Endothelial cell of umbilical vein (primary cell): ENCODE measurements at regions not wholly inside any gene's neighbourhood (a gene's known extent, or its start where the extent isn't known, plus 50 kb on each side); places are given as distances from the start of the nearest gene placed in this dataset.

ENCODE experiments used
- BruUV-seq: library from RNA; stranded (reverse); fragments of 400-500 nt; replicated peaks from 2 replicates; lab custom pipeline; 2021; lab: Mats Ljungman, UMichigan
- CTCF ChIA-PET: fragments of 300-600, 350-600 bp; sonication (Branson Sonifier 250); formaldehyde crosslinking; loops from one replicate; lab custom pipeline; 2021; ENCODE audit warnings: antibody characterized with exemption, inconsistent platforms; lab: Charles Lee
- POLR2A ChIA-PET: fragments of 300-600, 350-600 bp; sonication (Branson Sonifier 250); formaldehyde crosslinking; loops from one replicate; lab custom pipeline; 2021; ENCODE audit warnings: antibody characterized with exemption, inconsistent platforms; lab: Charles Lee
- DNase-seq: peaks from one replicate; pipeline ENCODE4 v3.0.0-alpha.2; 2011; ENCODE audit warnings: low read depth, low spot score
- FAIRE-seq: peaks from 2 replicates; lab custom pipeline; 2011; peaks lifted over from hg19 to GRCh38; lab: Jason Lieb, UNC
- H2AFZ ChIP-seq: 2 replicates; pipeline ENCODE4 v1.6.0; 2012; ENCODE audit warnings: low read depth, low read length, control low read depth, inconsistent platforms
- H3K27ac ChIP-seq: 2 replicates; pipeline ENCODE4 v1.5.1; 2011; ENCODE audit warnings: low read depth, mild to moderate bottlenecking, control low read depth, low read length, moderate library complexity; ENCODE audit not compliant: insufficient read depth
- H3K27me3 ChIP-seq, 2 experiments: 2 replicates each; pipeline versions ENCODE4 v1.6.0 to v1.6.1; 2011; ENCODE audit warnings: low read length in 2 of 2, mixed read lengths in 1 of 2; ENCODE audit not compliant: control insufficient read depth in 2 of 2, insufficient read depth in 2 of 2
- H3K36me3 ChIP-seq, 2 experiments: 2 replicates in 1 of 2; 3 replicates in 1 of 2; pipeline ENCODE4 v1.5.1; 2011; ENCODE audit warnings: low read length in 2 of 2, mild to moderate bottlenecking in 1 of 2, moderate library complexity in 1 of 2; ENCODE audit not compliant: control insufficient read depth in 2 of 2, insufficient read depth in 2 of 2; ENCODE audit errors: extremely low read depth in 1 of 2
- H3K4me1 ChIP-seq: 3 replicates; pipeline ENCODE4 v1.5.1; 2011; ENCODE audit warnings: mild to moderate bottlenecking, low read length; ENCODE audit not compliant: control insufficient read depth, insufficient read depth; ENCODE audit errors: extremely low read depth
- H3K4me2 ChIP-seq: 2 replicates; pipeline ENCODE4 v1.6.1; 2011; ENCODE audit warnings: low read length, control low read depth, mixed read lengths; ENCODE audit not compliant: insufficient read depth
- H3K4me3 ChIP-seq, 3 experiments: fragments of 200-600 bp in 1 of 3; sonication (generic), shearing (Covaris generic) in 1 of 3; replicated peaks in 1 of 3; 2 replicates each; pipeline ENCODE4 v1.5.1; 2011 to 2016; ENCODE audit warnings: control low read depth in 3 of 3, low read length in 3 of 3, mild to moderate bottlenecking in 2 of 3, inconsistent platforms in 1 of 3, low read depth in 1 of 3, moderate library complexity in 1 of 3; ENCODE audit not compliant: insufficient read depth in 1 of 3
- H3K79me2 ChIP-seq: 2 replicates; pipeline ENCODE4 v1.6.0; 2012; ENCODE audit warnings: low read length, inconsistent platforms; ENCODE audit not compliant: control insufficient read depth, insufficient read depth
- H3K9ac ChIP-seq: replicated peaks from 2 replicates; pipeline ENCODE3; 2011; ENCODE audit warnings: low read length, control low read depth; ENCODE audit not compliant: insufficient read depth; ENCODE audit errors: extremely low read depth
- H3K9me1 ChIP-seq: replicated peaks from 3 replicates; pipeline ENCODE4 v1.6.0; 2011; ENCODE audit warnings: mild to moderate bottlenecking, low read length; ENCODE audit not compliant: control insufficient read depth, insufficient read depth; ENCODE audit errors: extremely low read depth
- H3K9me3 ChIP-seq: replicated peaks from 2 replicates; pipeline ENCODE4 v1.5.1; 2012; ENCODE audit warnings: low read length, inconsistent platforms; ENCODE audit not compliant: control insufficient read depth, insufficient read depth
- H4K20me1 ChIP-seq: replicated peaks from 2 replicates; pipeline ENCODE3; 2011; ENCODE audit warnings: mild to moderate bottlenecking, low read length; ENCODE audit not compliant: control insufficient read depth, insufficient read depth; ENCODE audit errors: extremely low read depth
- EZH2 ChIP-seq: IDR thresholded peaks from 2 replicates; pipeline ENCODE4 v1.6.1; 2012; ENCODE audit warnings: borderline replicate concordance, low read depth, mild to moderate bottlenecking, moderate library complexity, low read length, inconsistent platforms; ENCODE audit not compliant: severe bottlenecking
- FOS ChIP-seq: IDR thresholded peaks from 2 replicates; pipeline ENCODE4 v1.6.1; 2011; ENCODE audit warnings: mild to moderate bottlenecking, low read length, moderate library complexity, borderline replicate concordance; ENCODE audit not compliant: insufficient read depth
- GATA2 ChIP-seq: IDR thresholded peaks from 2 replicates; pipeline ENCODE4 v1.7.0; 2011; ENCODE audit warnings: low read depth, mild to moderate bottlenecking, moderate library complexity, mixed read lengths, low read length; ENCODE audit not compliant: insufficient read length, insufficient read depth
- JUN ChIP-seq: IDR thresholded peaks from 2 replicates; pipeline ENCODE4 v1.6.1; 2011; ENCODE audit warnings: borderline replicate concordance, low read depth; ENCODE audit not compliant: insufficient read length, insufficient read depth
- MYC ChIP-seq: IDR thresholded peaks from one replicate; pipeline ENCODE4 v1.6.1; 2011; ENCODE audit warnings: mild to moderate bottlenecking, low read depth, low read length
- POLR2A ChIP-seq: IDR thresholded peaks from 2 replicates; pipeline ENCODE4 v1.6.1; 2012; ENCODE audit warnings: low read depth, mild to moderate bottlenecking, control low read depth, low read length
- POLR2AphosphoS5 ChIP-seq: IDR thresholded peaks from 2 replicates; pipeline ENCODE4 v1.6.1; 2012; ENCODE audit warnings: low read depth, mild to moderate bottlenecking, control low read depth, low read length, moderate library complexity; ENCODE audit not compliant: insufficient read depth
- dilution Hi-C: fragments of 300-500 bp; cut with MboI; formaldehyde crosslinking; loops from one replicate; pipeline ENCODE4 v1.15.0; 2019; ENCODE audit warnings: low sequenced_read_pairs; ENCODE audit not compliant: extremely low pct_ligation_motif_present
- intact Hi-C: fragments of 100-400 bp; cut with micrococcal nuclease; formaldehyde crosslinking; loops from one replicate; pipeline ENCODE4 v1.10.0; 2022
- TF ChIP-seq, protein P1 (sequence below), 2 donors: IDR thresholded peaks; 1 replicate in 1 of 2; 2 replicates in 1 of 2; pipeline ENCODE4 v1.5.1; 2011; ENCODE audit warnings: low read length in 2 of 2, mild to moderate bottlenecking in 2 of 2, moderate library complexity in 2 of 2, control low read depth in 1 of 2, inconsistent platforms in 1 of 2, low read depth in 1 of 2; ENCODE audit not compliant: insufficient read depth in 1 of 2; ENCODE audit errors: extremely low read depth in 1 of 2
- TF ChIP-seq, protein P2 (sequence below): IDR thresholded peaks from 2 replicates; pipeline ENCODE4 v1.6.1; 2011; ENCODE audit not compliant: insufficient read depth, insufficient read length

DNA sequence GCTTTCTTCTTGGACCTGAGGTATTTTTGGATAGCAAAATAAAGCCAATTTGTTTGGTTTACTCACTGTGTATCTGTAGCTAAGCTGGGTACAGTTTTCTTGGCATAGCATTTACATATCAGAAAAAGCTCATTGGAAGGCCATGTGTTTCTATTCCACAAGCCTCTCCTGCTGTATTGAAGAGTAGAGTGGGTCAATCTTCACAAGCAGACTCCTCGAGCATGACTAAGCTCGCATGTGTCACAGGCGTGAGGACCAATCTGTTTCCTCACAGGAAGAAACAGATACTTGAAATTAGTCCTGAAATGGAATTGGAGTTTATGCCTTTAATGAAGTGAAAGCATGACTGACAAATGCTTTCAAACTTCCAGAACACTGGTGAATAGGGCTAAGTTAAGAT lies 1279.0 kb upstream of the MAP3K7 start:
- ChIA-PET CTCF (no interaction called here), POLR2A (no interaction called here)
- Histone ChIP-seq H3K4me3 (no peak overlapping the region), H3K9me3 (no peaks in the 10 kb centered on the region), H3K27me3 (no peaks in the 10 kb centered on the region), H3K79me2 (no peaks in the 10 kb centered on the region), H3K4me2 (no peak overlapping the region), H3K27ac (no peak overlapping the region), H4K20me1 (no peaks in the 10 kb centered on the region), H3K9ac (no peak overlapping the region), H3K9me1 (no peaks in the 10 kb centered on the region), H3K36me3 (no peaks in the 10 kb centered on the region), H3K4me1 (no peaks in the 10 kb centered on the region), H2AFZ (no peak overlapping the region)
- no peak for TF ChIP-seq JUN
- dilution Hi-C loops (no loop called here), intact Hi-C loops (no loop called here)
- BruUV-seq, result no TSS peak
- DNase-seq (no peak), FAIRE-seq (no peak)

DNA sequence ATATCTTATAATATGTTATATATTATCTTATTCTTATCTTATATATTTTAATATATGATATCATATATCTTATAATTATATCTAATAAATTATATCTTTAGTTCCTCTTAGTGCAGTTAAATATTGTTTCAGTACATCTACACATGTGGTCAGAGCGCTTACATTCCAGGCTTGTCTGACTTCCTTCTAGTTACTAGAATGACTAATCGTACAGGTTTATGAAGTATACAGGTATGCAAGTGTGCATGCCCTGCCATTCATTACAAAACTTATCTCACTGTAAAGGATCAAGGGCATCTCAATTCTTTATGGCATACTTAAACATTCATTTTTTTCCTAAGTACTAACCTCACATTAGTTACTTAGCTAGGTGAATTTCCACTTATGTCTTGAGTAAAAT lies 1278.0 kb upstream of the MAP3K7 start:
- Histone ChIP-seq H3K9ac (no peak overlapping the region), H3K79me2 (no peaks in the 10 kb centered on the region), H3K27me3 (no peaks in the 10 kb centered on the region), H3K4me1 (no peaks in the 10 kb centered on the region), H4K20me1 (no peaks in the 10 kb centered on the region), H3K36me3 (no peaks in the 10 kb centered on the region), H3K4me2 (no peak overlapping the region), H3K9me3 (no peaks in the 10 kb centered on the region), H3K27ac (no peak overlapping the region), H3K9me1 (no peaks in the 10 kb centered on the region), H2AFZ (no peak overlapping the region), H3K4me3 (no peak overlapping the region)
- ChIA-PET POLR2A (no interaction called here), CTCF (no interaction called here)
- intact Hi-C loops, result no loop called here
- TF ChIP-seq EZH2 (no peak), POLR2A (no peak), POLR2AphosphoS5 (no peak), MYC (no peak), JUN (no peak), FOS (no peak), GATA2 (no peak)
- TF ChIP-seq, protein P1, sequence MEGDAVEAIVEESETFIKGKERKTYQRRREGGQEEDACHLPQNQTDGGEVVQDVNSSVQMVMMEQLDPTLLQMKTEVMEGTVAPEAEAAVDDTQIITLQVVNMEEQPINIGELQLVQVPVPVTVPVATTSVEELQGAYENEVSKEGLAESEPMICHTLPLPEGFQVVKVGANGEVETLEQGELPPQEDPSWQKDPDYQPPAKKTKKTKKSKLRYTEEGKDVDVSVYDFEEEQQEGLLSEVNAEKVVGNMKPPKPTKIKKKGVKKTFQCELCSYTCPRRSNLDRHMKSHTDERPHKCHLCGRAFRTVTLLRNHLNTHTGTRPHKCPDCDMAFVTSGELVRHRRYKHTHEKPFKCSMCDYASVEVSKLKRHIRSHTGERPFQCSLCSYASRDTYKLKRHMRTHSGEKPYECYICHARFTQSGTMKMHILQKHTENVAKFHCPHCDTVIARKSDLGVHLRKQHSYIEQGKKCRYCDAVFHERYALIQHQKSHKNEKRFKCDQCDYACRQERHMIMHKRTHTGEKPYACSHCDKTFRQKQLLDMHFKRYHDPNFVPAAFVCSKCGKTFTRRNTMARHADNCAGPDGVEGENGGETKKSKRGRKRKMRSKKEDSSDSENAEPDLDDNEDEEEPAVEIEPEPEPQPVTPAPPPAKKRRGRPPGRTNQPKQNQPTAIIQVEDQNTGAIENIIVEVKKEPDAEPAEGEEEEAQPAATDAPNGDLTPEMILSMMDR (IDR thresholded peaks at IDR 0.05; ENCODE audit: extremely low read depth in 1 of 2, insufficient read depth in 1 of 2, low read depth in 1 of 2, low read length in 2 of 2), result no peak
- TF ChIP-seq, protein P2, sequence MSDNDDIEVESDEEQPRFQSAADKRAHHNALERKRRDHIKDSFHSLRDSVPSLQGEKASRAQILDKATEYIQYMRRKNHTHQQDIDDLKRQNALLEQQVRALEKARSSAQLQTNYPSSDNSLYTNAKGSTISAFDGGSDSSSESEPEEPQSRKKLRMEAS, result no peak
- dilution Hi-C loops, result no loop called here
- FAIRE-seq (no peak), DNase-seq (no peak)
- no TSS peak for BruUV-seq
